ENCODE measurements at regions not wholly inside any gene's neighbourhood (a gene's known extent, or its start where the extent isn't known, plus 50 kb on each side); places are given as distances from the start of the nearest gene placed in this dataset.

DNA sequence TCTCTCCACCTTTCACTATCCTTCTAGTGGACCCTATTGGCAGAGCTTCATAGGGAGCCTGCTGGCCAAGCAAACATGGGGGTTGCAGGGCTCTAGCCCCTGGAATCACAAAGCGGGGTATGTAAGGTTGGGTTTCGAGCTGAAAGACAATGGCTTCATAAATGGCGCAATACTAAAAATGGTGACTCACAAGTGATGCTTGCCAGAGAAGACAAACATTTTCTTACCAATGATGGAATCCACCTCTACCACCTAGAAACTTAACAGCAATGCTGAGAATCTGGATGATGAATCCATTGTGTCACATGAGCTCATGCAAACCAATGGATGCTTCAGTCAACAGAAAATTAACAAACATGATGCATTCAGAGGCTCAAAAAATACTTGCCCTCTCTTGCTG lies 375.3 kb upstream of the PSMD7 start:
- H3K4me3 Mint-ChIP-seq: no peak overlapping the region
- TF ChIP-seq, protein P1, sequence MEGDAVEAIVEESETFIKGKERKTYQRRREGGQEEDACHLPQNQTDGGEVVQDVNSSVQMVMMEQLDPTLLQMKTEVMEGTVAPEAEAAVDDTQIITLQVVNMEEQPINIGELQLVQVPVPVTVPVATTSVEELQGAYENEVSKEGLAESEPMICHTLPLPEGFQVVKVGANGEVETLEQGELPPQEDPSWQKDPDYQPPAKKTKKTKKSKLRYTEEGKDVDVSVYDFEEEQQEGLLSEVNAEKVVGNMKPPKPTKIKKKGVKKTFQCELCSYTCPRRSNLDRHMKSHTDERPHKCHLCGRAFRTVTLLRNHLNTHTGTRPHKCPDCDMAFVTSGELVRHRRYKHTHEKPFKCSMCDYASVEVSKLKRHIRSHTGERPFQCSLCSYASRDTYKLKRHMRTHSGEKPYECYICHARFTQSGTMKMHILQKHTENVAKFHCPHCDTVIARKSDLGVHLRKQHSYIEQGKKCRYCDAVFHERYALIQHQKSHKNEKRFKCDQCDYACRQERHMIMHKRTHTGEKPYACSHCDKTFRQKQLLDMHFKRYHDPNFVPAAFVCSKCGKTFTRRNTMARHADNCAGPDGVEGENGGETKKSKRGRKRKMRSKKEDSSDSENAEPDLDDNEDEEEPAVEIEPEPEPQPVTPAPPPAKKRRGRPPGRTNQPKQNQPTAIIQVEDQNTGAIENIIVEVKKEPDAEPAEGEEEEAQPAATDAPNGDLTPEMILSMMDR (conservative IDR thresholded peaks at IDR 0.05): no peak
- no peak for DNase-seq
- Histone ChIP-seq H3K4me3 (ENCODE audit: low read length) (no peak overlapping the region), H3K36me3 (ENCODE audit: control insufficient read depth, insufficient read depth, low read length) (no peaks in the 10 kb centered on the region), H3K9me3 (ENCODE audit: control insufficient read depth, low read length) (peaks cover 3% of the 10 kb centered on the region), H3K27ac (ENCODE audit: low read depth, low read length) (no peak overlapping the region), H3K9ac (ENCODE audit: extremely low read depth, low read length, poor library complexity, severe bottlenecking) (no peak overlapping the region), H3K4me1 (ENCODE audit: control insufficient read depth, insufficient read depth, low read length) (no peaks in the 10 kb centered on the region), H3K27me3 (ENCODE audit: control insufficient read depth, insufficient read depth, low read length, poor library complexity, severe bottlenecking) (no peaks in the 10 kb centered on the region)
- no peaks in the 10 kb centered on the region for H3K27me3 Mint-ChIP-seq (ENCODE audit: insufficient read depth)
- peaks cover 4% of the 10 kb centered on the region for H3K9me3 Mint-ChIP-seq
- H3K36me3 Mint-ChIP-seq (ENCODE audit: low read depth): no peaks in the 10 kb centered on the region
- 98 to 100% methylated on average over 3 of the region's 3 CpGs for WGBS, 2 experiments (ENCODE audit: insufficient coverage in 1 of 2, insufficient read length in 1 of 2)
- H3K4me1 Mint-ChIP-seq: no peaks in the 10 kb centered on the region
- H3K27ac Mint-ChIP-seq: no peak overlapping the region

DNA sequence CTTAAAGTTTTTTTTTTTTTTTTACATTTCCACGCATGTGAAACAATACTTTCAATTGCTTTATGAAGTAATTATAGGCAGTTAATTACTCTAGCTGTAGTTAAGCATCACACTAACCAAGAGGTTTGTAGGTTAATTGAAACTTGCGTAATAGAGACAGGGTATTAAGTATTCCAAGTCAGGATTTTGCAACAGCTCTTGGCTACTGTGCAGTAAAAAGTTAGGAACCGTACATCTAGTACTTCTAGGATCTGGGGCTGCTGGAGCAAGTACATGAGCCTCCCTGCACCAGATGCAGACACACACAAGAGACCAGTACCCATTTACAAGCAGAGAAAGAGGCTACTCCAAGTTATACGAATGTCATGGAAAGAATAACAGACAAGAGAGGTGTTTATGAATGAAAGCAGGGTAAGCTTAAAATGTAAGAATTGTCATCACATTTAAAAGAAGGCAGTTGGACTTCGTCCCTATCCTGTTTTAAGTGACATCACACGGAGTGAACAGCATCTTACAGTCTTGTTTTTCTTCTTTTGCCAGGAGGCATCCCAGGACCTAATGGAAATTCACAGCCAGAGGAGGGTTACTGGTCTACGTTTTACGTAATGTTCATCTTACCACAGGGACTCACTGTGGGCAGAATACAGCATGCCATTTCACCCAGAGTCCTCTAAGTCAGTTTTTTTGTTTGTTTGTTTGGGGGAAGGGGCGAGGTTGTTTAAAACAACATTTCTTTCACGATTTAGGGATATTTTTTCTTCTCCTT lies 379.6 kb upstream of the PSMD7 start:
- H3K9me3 ChIP-seq (ENCODE audit: control insufficient read depth, low read length): no peaks in the 10 kb centered on the region
- no peak for DNase-seq
- H3K9ac ChIP-seq (ENCODE audit: extremely low read depth, low read length, poor library complexity, severe bottlenecking): no peak overlapping the region
- Mint-ChIP-seq H3K27ac (no peak overlapping the region), H3K36me3 (ENCODE audit: low read depth) (no peaks in the 10 kb centered on the region), H3K27me3 (ENCODE audit: insufficient read depth) (no peaks in the 10 kb centered on the region), H3K9me3 (no peaks in the 10 kb centered on the region), H3K4me3 (no peak overlapping the region), H3K4me1 (peaks cover 8% of the 10 kb centered on the region)
- no peaks in the 10 kb centered on the region for H3K4me1 ChIP-seq (ENCODE audit: control insufficient read depth, insufficient read depth, low read length)
- H3K27me3 ChIP-seq (ENCODE audit: control insufficient read depth, insufficient read depth, low read length, poor library complexity, severe bottlenecking): no peaks in the 10 kb centered on the region
- WGBS, 2 experiments (ENCODE audit: insufficient coverage in 1 of 2, insufficient read length in 1 of 2): 88 to 94% methylated on average over 4 to 9 of the region's 10 CpGs
- TF ChIP-seq, protein P1 (conservative IDR thresholded peaks at IDR 0.05): no peak
- no peak overlapping the region for H3K4me3 ChIP-seq (ENCODE audit: low read length)
- no peak overlapping the region for H3K27ac ChIP-seq (ENCODE audit: low read depth, low read length)
- no peaks in the 10 kb centered on the region for H3K36me3 ChIP-seq (ENCODE audit: control insufficient read depth, insufficient read depth, low read length)

DNA sequence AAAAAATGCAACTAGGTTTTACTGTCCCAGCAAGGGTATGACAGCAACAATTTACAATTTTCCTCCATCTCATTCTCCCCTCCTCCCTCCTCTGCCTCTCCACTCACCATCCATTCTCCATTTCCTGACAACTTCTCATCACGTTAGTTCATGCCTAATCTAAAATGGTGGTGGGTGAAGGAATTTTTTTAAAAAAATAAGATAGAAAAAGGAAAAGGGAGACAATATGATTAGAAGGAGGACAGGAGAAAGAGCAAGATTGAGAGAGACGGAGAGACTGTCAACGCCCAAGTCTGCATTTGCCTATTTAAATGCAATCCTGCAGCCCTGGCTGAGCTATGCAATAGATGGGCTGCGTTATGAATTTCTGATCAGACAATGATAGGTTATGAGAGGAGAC lies 380.7 kb upstream of the PSMD7 start:
- no peak overlapping the region for H3K27ac Mint-ChIP-seq
- H3K9me3 Mint-ChIP-seq: no peaks in the 10 kb centered on the region
- Histone ChIP-seq H3K9me3 (ENCODE audit: control insufficient read depth, low read length) (no peaks in the 10 kb centered on the region), H3K4me3 (ENCODE audit: low read length) (no peak overlapping the region), H3K9ac (ENCODE audit: extremely low read depth, low read length, poor library complexity, severe bottlenecking) (no peak overlapping the region), H3K27me3 (ENCODE audit: control insufficient read depth, insufficient read depth, low read length, poor library complexity, severe bottlenecking) (no peaks in the 10 kb centered on the region), H3K27ac (ENCODE audit: low read depth, low read length) (peak overlapping the region; percentile 81), H3K36me3 (ENCODE audit: control insufficient read depth, insufficient read depth, low read length) (no peaks in the 10 kb centered on the region), H3K4me1 (ENCODE audit: control insufficient read depth, insufficient read depth, low read length) (no peaks in the 10 kb centered on the region)
- DNase-seq: no peak
- no peak overlapping the region for H3K4me3 Mint-ChIP-seq
- 78 to 81% methylated on average over 4 of the region's 4 CpGs for WGBS, 2 experiments (ENCODE audit: insufficient coverage in 1 of 2, insufficient read length in 1 of 2)
- no peaks in the 10 kb centered on the region for H3K36me3 Mint-ChIP-seq (ENCODE audit: low read depth)
- TF ChIP-seq, protein P1 (conservative IDR thresholded peaks at IDR 0.05): no peak
- peaks cover 8% of the 10 kb centered on the region for H3K4me1 Mint-ChIP-seq
- no peaks in the 10 kb centered on the region for H3K27me3 Mint-ChIP-seq (ENCODE audit: insufficient read depth)

Measured in endodermal cell (in vitro differentiated cells).